Endothelial cell of umbilical vein (primary cell): ENCODE measurements at regions not wholly inside any gene's neighbourhood (a gene's known extent, or its start where the extent isn't known, plus 50 kb on each side); places are given as distances from the start of the nearest gene placed in this dataset.
A peak's percentile ranks its signal among the peaks of the same experiment; 100 is the strongest.

ENCODE experiments used
- EZH2 ChIP-seq: IDR thresholded peaks from 2 replicates; pipeline ENCODE4 v1.6.1; 2012; ENCODE audit warnings: borderline replicate concordance, low read depth, mild to moderate bottlenecking, moderate library complexity, low read length, inconsistent platforms; ENCODE audit not compliant: severe bottlenecking
- FOS ChIP-seq: IDR thresholded peaks from 2 replicates; pipeline ENCODE4 v1.6.1; 2011; ENCODE audit warnings: mild to moderate bottlenecking, low read length, moderate library complexity, borderline replicate concordance; ENCODE audit not compliant: insufficient read depth
- JUN ChIP-seq: IDR thresholded peaks from 2 replicates; pipeline ENCODE4 v1.6.1; 2011; ENCODE audit warnings: borderline replicate concordance, low read depth; ENCODE audit not compliant: insufficient read length, insufficient read depth
- MAX ChIP-seq: IDR thresholded peaks from 2 replicates; pipeline ENCODE4 v1.6.1; 2011; ENCODE audit not compliant: insufficient read depth, insufficient read length
- MYC ChIP-seq: IDR thresholded peaks from one replicate; pipeline ENCODE4 v1.6.1; 2011; ENCODE audit warnings: mild to moderate bottlenecking, low read depth, low read length
- POLR2A ChIP-seq: IDR thresholded peaks from 2 replicates; pipeline ENCODE4 v1.6.1; 2012; ENCODE audit warnings: low read depth, mild to moderate bottlenecking, control low read depth, low read length
- POLR2AphosphoS5 ChIP-seq: IDR thresholded peaks from 2 replicates; pipeline ENCODE4 v1.6.1; 2012; ENCODE audit warnings: low read depth, mild to moderate bottlenecking, control low read depth, low read length, moderate library complexity; ENCODE audit not compliant: insufficient read depth
- TF ChIP-seq, protein P1 (sequence below), 2 donors: IDR thresholded peaks; 1 replicate in 1 of 2; 2 replicates in 1 of 2; pipeline ENCODE4 v1.5.1; 2011; ENCODE audit warnings: low read length in 2 of 2, mild to moderate bottlenecking in 2 of 2, moderate library complexity in 2 of 2, control low read depth in 1 of 2, inconsistent platforms in 1 of 2, low read depth in 1 of 2; ENCODE audit not compliant: insufficient read depth in 1 of 2; ENCODE audit errors: extremely low read depth in 1 of 2

DNA sequence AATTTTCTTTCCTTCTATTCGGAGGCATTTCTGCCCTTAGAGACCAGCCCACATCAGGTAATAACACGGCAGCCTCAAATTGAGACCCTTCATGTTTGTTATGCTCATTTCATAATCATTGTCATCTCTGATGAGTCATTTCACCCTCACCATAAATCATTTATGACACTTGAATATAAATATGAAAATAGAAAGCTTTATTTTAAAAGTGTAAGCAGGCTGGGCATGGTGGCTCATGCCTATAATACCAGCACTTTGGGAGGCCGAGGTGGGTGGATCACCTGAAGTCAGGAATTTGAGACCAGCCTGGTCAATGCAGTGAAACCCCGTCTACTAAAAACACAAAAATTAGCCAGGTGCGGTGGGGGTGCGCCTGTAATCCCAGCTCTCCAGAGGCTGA is 57.4 kb upstream of the EGFR start:
- TF ChIP-seq JUN: peak; percentile 20
- TF ChIP-seq POLR2A: no peak
- TF ChIP-seq, protein P1, sequence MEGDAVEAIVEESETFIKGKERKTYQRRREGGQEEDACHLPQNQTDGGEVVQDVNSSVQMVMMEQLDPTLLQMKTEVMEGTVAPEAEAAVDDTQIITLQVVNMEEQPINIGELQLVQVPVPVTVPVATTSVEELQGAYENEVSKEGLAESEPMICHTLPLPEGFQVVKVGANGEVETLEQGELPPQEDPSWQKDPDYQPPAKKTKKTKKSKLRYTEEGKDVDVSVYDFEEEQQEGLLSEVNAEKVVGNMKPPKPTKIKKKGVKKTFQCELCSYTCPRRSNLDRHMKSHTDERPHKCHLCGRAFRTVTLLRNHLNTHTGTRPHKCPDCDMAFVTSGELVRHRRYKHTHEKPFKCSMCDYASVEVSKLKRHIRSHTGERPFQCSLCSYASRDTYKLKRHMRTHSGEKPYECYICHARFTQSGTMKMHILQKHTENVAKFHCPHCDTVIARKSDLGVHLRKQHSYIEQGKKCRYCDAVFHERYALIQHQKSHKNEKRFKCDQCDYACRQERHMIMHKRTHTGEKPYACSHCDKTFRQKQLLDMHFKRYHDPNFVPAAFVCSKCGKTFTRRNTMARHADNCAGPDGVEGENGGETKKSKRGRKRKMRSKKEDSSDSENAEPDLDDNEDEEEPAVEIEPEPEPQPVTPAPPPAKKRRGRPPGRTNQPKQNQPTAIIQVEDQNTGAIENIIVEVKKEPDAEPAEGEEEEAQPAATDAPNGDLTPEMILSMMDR (IDR thresholded peaks at IDR 0.05; ENCODE audit: extremely low read depth in 1 of 2, insufficient read depth in 1 of 2, low read depth in 1 of 2, low read length in 2 of 2): no peak
- no peak for TF ChIP-seq EZH2
- TF ChIP-seq MYC: no peak
- no peak for TF ChIP-seq POLR2AphosphoS5
- TF ChIP-seq MAX: no peak
- peak; percentile 20 for TF ChIP-seq FOS
